Muscle of back (tissue), 3 donors: ENCODE measurements at regions not wholly inside any gene's neighbourhood (a gene's known extent, or its start where the extent isn't known, plus 50 kb on each side); places are given as distances from the start of the nearest gene placed in this dataset.
"Not testable (repeated sequence)": the region's sequence is repeated elsewhere in the genome, so short reads cannot be mapped to it uniquely, and the experiment has no call there.

Experiments used
- DNase-seq, 3 donors: peaks; one replicate each; pipeline versions ENCODE4 v3.0.0 to v3.0.0-alpha.2; 2013

DNA sequence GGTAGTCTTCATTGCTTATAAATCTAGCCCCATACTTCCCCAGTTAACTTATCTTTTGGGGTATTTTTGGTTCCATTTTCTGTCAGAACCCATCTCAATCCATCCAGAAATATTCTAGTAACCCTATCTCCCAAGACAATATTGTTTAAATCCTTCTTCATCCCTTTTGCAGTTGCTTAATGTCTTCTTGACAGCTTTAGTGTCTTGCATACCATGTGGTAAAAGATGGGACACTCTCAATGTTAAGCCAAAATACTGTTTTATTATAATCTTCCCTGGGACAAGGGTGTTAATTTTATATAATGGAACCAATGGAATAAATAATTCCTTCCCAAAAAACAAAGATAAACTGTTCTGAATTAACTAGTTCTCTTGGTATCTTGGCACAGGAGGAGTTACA is 450.2 kb downstream of the CCER1 start:
- no peak for DNase-seq

DNA sequence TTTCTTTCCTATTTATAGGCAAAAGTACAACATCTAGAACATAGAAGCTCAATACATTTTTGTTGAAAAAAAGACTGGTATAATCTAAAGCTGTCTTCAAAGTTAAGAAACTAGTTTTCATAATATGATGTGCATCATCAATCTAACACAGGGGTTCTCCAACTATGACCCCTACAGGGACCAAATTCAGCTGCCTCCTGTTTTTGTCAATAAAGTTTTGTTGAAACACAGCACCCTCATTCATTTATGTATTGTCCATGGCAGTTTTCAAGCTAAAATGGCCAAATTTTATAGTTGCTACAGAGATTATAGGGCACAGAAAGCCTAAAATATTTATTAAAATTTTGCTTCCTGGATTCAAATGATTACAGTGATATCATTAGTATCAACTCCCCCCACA is 452.9 kb downstream of the CCER1 start:
- no peak for DNase-seq

- no peak for DNase-seq
These were observed 453.6 kb downstream of the CCER1 start for GRCh38 chr12:90501412-90501811.

GRCh38 chr12:90499795-90500194 is 455.2 kb downstream of the CCER1 start:
- no peak for DNase-seq

DNA sequence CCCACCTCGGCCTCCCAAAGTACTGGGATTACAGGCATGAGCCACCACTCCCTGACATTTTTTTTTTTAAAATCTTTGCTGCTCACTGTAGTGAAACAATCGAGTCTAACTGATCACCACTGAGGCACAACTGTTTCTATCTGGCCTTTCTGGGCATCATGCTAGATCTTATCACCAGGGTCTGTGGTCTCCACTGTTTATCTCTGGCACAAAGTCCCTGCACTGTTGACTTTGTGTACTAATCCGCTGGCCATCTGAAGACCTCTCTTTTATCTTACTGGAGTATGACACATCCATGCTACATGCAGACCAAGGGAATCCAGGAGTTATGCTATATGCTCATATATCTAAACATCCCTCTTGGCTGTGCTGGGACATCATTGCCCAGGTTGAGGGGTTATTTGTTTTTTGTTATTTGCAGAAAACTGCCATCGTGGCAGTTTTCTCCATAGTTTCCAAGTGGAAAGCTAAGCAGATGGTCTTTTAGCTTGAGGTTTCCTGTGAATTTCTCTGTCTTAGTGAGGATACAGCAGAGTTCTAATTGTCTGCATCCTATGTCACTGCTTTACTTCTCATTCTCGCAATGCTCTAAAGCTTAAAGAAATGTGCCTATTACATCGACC is 456.9 kb downstream of the CCER1 start:
- DNase-seq: no peak

- DNase-seq: no peak
These were observed 464.6 kb downstream of the CCER1 start for GRCh38 chr12:90490355-90490754.

- no peak for DNase-seq
These were observed 465.8 kb downstream of the CCER1 start for GRCh38 chr12:90489141-90489540.

DNA sequence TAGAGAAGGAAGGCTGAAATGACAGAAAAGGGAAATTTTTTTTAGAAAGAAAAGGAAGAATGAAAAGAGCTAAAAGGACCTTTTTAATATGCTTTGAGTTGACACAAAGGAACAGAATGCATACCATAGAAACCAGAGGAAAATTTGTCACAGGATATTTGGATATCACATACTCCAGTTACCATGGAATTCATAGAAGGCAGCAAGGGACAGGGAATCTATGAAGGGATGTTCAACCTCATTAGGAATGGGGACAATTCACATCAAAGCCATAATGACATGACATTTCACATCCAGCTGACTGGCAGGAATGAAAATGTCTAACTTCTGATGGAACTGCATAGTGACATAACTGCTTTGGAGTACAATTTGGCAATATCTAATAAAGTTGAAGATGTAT is 469.4 kb downstream of the CCER1 start:
- DNase-seq: no peak

- peak in 1 of 3 donors; percentile 38 for DNase-seq
These were observed 470.9 kb downstream of the CCER1 start for GRCh38 chr12:90484094-90484493.

DNA sequence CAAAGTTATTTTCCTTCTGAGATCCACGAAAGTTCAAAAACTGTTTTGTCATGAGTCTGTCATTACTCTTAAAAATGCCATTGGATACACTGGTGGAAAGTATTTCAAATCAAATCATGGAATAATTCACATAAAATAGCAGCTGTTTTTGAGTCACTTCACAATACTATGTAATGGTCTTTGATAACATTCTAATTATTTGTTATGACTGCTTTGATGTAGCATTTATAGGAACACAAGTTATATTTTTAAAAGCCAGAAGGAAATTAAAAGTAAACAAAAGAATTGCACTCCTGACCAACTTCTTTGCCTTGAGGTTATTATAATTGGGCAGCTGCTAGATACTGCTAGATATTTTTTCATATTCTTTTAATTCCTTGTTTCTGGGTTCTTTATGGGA is 473.2 kb downstream of the CCER1 start:
- no peak for DNase-seq

GRCh38 chr12:90479237-90479636 is 475.7 kb downstream of the CCER1 start:
- DNase-seq: no peak

GRCh38 chr12:90473831-90474230 is 481.1 kb downstream of the CCER1 start:
- peak in 1 of 3 donors; percentile 47 for DNase-seq

GRCh38 chr12:90460681-90461080 is 494.3 kb downstream of the CCER1 start:
- no peak for DNase-seq

DNA sequence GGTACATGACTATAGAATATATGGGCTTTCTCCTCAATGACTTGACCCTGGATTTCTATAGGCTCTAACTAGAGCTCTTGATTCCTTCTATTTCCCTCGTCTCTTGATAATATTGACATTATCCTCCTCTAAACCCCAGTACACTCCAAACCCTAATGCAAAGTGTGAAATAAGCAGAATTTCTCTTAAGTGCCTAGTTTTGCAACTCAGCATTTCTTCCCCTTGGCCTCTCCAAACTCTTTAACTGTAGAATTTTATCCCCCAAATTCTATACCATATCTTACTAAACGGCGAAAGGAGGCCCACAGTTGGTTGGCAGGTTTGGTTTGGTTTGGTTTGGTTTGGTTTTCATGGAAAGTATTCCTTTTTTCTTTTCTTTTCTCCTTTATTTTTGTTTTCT is 498.7 kb downstream of the CCER1 start:
- no peak for DNase-seq

DNA sequence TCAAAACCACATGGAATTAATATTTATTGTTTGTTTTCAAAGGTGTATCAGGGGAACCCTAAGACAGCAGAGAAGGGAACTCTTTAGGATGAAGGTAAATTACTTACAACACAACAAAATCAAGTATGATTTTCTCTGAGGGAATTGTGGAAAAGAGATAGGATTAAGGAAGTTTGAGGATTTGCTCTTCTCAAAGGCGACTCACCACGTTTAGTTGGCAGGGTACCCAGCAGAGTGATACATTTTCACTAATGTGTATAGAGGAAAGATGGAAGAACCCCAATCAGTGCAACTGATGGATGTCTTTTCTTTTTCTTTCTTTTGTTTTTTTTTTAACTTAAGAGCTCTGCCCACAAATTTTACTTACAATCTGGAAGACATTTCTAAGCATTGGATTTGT is 499.2 kb downstream of the CCER1 start:
- DNase-seq: peak in 1 of 3 donors; percentile 50

GRCh38 chr12:90449611-90450010 is 505.4 kb downstream of the CCER1 start:
- DNase-seq: peak in 2 of 3 donors; percentile 18 to 72

- DNase-seq: not testable (repeated sequence)
These were observed 511.5 kb downstream of the CCER1 start for GRCh38 chr12:90443466-90443865.

- no peak for DNase-seq
These were observed 513.5 kb downstream of the CCER1 start for GRCh38 chr12:90441431-90441830.

DNA sequence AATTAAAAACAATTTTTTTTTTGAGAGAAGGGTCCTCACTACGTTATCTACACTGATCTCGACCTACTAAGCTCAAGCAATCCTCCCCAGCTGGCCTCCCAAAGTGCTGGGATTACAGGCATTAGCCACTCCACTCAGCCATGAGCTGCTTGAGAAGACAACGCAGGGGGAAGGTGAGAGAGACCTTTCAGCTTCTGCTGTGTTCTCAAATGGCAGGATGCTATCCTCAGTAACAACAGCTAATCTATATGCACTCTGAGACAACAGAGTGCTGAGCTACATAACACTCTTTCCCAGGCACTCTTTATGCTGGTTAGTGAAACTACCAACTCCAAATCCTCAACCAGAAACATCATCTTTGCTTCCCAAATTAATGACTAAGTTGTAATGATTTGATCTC is 526.1 kb downstream of the CCER1 start:
- no peak for DNase-seq

DNA sequence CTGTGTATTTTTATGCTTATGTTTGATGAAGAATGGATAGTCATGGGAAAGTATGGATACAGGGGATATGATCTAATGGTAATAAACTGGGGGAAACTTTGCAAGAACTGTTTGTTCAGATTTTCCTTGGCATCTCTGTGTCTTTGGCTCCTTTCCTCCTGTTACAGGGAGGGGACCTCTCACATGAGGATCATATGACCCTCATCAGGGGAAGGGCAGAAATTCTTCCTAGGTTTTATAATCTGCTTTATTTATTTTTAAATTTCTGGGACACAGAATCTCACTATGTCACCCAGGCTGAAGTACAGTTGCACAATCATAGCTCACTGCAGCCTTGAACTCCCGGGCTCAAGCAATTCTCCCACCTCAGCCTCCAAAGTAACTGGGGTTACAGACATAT is 526.5 kb downstream of the CCER1 start:
- DNase-seq: peak in 2 of 3 donors; percentile 16 to 52

- no peak for DNase-seq
These were observed 531.0 kb downstream of the CCER1 start for GRCh38 chr12:90423965-90424364.

- no peak for DNase-seq
These were observed 544.0 kb downstream of the CCER1 start for GRCh38 chr12:90410962-90411361.

- DNase-seq: no peak
These were observed 547.1 kb downstream of the CCER1 start for GRCh38 chr12:90407841-90408240.

- DNase-seq: no peak
These were observed 550.9 kb downstream of the CCER1 start for GRCh38 chr12:90404071-90404470.

DNA sequence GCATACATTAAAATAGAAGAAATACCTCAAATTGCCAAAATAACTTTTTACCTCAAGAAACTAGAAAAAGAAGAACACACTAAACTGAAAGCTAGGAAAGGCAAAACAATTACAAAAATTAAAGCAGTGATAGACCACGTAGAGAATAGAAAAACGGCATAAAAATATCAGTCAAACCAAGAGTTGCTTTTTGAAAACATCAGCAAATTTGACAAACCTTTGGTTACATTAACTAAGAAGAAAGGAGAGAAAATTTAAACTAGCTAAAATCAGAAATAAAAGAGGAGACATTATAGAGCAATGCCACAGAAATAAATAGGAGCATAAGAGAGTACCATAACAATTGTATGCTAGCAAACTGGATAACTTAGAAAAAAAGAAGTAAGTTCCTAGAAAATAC is 553.8 kb downstream of the CCER1 start:
- no peak for DNase-seq
